GM21619 (cell line): ENCODE measurements at regions not wholly inside any gene's neighbourhood (a gene's known extent, or its start where the extent isn't known, plus 50 kb on each side); places are given as distances from the start of the nearest gene placed in this dataset.

Experiments
- ATAC-seq: cut with Tn5 transposase; IDR thresholded peaks from one replicate; pipeline ENCODE4 v1.9.1; 2021; ENCODE audit not compliant: unreplicated experiment

DNA sequence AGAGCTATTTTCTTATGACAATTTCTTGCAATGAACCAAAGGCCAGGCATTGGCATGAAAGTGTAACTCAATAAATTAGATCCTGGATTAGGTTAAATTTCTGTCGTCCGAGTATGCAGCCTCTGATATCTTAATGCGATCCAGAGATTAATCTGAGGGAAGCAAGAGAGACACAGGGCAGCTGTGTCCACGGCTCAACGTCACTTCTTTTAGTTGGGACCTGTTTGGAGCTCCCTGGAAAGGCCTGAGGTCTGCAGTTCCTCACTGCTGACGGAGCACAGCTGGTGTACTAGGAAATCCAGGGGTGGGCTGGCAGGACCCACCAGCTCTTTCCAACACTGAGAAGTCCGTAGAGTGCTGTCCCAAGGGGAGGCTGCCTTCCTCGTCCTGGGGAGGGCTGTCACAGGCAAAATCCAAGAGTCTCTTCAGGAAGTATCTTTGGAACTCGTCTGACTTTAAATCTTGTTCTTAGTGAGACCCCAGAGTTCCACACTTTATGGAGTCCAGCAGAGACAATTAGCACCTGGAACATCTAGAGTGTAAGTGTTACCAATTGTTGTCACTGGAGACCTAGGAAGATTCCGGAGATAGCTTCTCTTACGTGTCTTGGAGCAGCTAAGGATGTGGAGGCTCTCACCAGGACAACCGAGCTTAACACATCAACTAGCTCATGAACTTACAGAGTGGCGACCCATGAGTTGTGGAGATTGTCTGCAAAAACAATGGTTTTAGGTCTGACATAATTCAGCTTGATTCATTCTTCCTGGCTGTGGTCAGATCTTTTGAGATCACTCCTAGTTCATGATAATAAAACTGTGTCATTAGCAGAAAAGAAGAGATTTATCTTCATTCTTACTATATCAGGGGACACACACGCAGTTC lies 173.7 kb downstream of the ACKR3 start:
- no peak for ATAC-seq

GRCh38 chr2:236743921-236744280 lies 174.3 kb downstream of the ACKR3 start:
- no peak for ATAC-seq

- no peak for ATAC-seq
Measured at GRCh38 chr2:236744281-236744705, 174.7 kb downstream of the ACKR3 start.

GRCh38 chr2:236744716-236745115 lies 175.1 kb downstream of the ACKR3 start:
- no peak for ATAC-seq

DNA sequence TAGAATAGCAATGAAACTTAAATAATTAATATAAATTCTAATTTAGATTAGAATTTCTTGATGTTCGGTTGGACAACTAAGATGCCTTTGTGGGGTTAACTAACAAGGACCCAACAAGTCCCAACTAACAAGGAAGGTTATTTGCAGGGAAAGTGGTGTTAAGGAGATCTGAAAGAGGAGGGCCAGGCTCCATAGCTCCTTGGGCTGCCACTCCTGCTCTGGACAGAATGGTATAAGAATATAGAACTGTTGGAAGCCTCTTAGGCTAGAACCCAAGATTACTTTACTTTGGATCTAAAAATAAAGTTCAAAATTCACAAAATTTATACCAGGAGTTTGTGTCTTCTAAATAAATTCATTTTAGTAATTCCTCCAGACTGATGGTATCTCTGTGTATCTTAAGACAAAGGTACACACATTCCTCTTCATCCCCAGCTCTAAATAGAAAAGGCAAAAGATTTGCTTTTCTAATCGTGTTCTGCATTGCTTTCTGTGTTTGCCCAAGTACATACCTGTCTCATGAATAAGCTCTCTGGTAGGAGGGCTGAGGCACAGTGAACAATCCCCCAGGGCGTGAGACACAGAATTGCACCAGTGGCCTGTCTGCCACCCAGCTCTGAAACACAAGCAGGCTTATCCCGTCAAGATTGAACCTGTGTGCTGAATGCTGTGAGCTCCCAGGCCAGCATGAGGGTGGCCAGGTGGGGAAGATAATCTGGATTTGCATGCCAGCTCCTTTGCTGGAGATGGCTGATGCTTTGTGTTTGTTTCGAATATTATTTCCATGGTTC lies 176.0 kb downstream of the ACKR3 start:
- ATAC-seq = no peak

DNA sequence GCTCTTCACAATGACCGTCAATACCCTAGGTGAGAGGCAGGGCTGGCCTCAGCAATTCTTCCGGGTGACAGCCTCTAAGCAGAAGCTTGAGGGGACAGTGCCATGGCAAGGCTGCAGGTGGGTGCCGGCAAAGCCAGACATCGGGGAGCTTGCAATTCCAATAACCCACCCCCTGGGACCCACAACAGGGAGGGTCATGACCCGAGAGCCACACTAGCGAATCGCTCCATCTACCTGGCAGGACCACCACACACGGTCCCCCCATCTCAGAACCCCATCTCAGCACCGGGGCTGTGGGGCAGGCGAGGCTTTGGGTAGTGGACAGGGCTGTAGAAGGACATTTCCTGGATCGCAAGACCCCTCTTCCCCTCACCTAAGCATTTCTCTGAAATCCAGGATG lies 177.2 kb downstream of the ACKR3 start:
- no peak for ATAC-seq

DNA sequence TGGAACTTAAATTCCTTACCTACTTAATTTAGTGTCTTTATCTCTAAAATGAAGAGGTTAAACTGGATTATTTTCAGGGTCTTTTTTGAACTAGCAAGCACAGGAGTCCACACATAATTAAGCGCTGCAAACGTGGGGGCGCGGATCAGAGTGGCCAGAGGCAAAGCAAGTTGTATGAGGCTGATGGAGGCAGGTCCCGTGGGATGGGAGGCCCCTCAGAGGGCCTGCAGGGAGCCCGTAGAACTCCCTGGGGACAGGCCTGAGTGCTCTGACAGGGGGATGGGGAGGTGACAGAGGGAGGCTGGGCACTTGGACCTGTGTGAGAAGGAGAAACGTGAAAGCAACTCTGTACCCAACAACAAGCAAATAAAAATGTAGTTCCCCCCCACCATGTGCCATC lies 177.8 kb downstream of the ACKR3 start:
- no peak for ATAC-seq

GRCh38 chr2:236747925-236748324 lies 178.3 kb downstream of the ACKR3 start:
- ATAC-seq = no peak

DNA sequence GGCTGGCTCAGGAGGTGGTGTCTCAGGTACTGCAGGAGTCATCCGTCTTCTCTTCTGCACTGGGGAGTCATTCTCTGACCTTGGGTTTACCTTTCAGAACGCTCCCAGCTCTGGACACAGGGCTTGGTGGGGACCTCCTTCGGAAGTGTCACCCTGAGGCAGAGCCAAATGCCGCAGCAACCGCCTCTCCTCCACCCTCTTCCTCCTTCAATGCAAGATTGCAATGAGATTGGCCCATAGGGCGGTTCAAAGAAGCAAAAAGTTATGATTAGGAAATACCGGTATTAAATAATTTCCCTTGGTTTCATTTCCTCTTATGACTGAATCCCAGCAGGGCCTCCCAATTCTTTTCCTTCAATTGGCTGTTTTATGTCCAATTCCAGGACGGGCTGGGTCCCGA lies 178.8 kb downstream of the ACKR3 start:
- no peak for ATAC-seq

DNA sequence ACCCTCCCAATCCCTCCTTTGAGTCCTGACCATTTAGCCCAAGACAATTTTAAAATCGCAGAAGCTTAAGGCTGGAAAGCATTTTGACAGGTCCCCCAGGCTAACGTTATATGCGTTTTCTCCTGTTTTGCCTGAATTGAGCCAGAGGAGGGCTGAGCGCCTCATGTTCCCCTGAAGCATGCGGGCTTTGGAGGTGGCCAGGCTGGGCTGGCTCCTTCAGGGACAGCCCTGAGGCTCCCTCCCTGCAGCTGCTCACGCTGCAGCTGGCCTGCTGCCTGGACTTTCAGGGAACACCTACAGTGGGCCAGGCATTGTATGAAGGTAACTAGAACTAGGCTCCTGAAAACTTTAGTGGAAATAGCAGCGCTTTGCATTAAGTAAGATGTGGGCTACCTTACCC lies 179.2 kb downstream of the ACKR3 start:
- no peak for ATAC-seq

DNA sequence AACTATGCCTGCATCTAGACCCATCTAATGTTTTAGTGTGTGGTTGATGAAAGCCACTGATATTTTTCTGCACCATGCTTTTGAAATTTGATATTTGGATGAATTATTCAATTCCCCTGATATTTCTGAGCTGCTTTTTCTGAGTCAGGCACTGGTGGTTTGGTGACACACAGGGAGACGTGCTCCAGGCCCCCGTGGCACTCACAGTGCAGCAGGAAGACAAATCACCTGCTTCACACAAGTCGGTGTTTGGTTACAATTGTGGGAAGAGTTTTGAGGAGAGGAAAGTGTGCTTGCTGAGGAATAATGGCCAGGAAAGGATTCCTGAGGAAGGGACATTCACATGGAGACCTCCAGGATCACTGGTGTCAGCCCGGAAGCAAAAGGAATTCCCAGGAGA lies 179.7 kb downstream of the ACKR3 start:
- ATAC-seq = no peak

DNA sequence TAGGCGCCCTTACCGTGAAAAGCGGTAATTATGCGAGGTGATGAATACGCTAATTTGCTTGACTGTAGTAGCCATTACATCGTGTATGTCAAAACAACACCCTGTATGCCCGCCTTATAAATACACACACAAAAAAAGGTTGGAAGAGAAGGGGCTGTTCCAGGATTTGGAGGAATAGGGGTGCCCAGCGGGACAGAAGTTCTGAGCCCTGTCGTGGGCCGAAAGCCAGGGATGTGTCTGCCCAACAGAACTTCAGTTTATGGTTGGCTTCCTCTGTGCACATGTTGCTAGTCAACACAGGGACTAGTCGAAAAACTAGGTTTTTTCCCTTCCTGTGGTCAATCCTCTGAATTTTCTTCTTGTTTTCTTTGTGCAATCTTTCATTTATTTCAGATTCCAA lies 182.5 kb downstream of the ACKR3 start:
- no peak for ATAC-seq

- ATAC-seq = no peak
Measured at GRCh38 chr2:236753606-236754270, 184.1 kb downstream of the ACKR3 start.

DNA sequence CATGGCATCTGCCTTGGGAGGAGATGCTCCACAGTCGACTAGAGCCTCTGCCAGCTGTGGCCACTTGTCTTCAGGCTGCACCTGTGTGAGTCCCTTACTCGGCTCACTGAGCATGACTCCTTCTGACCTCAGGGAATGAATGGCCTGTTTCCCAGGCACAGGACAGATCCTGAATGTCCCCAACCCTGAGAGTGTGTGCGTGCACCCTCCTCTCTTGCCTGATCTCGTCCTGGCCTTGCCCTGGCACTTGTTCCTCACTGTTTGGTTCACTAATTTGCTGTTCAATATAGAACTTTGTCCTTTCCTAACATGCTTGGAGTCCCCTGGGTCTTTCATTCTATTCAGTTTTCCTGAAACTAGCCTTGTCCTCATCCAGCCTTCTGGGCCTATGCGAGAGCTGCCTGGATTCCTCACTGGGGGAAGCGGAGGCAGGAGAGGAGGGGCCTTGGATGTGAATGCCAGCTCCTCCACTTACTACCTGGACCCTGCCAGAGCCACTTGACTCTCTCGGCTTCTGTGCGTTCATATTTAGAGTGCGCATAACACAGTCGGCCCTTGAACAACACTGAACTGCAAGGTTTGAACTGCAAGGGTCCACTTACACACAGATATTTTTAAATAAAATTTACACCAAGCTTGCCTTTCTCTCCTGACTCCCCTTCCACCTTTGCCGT lies 184.8 kb downstream of the ACKR3 start:
- ATAC-seq = no peak

DNA sequence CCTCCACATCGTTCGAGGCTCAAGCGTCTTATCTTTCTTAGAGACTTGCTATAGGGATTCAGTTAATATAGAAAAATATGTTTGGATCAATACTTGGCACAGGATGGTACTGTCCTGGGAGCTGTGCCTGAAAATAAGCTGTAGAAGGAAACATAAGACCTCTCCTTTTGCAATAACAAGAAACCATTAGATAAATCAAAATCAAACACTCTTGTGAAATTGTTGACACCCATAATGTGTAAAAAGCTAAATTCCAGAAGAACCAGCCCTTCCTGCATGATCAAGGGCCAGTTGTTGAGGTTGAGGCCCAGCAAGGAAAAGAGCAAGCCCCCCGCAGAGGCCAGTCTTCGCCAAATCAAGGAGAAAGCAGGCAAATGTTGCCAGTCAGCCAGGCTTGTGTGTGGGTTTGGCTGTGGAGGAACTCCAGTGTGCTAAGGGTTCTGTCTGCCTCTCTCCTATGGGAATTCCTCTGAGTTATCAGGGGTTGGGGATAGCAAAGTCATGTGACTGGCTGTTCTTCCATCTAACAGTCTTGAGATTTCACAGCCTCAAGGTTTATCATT lies 185.7 kb downstream of the ACKR3 start:
- no peak for ATAC-seq

DNA sequence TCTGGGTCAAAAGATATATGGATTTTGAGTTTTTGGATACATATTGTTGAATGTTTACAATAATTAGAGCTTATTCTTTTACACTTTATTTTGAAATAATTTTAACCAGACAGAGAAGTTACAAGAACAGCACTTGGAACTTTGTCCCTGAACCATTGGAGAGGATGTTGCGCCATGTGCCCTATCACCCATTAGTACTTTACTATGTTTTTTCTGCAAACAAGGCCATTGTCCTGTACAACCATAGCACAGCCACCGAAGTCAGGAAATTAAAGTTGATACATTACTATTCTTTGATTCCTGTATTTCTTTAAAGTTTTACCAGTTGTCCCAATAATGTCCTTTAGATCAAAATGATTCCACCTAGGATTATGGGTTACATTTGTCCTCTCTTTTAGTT lies 188.8 kb downstream of the ACKR3 start:
- ATAC-seq = no peak

DNA sequence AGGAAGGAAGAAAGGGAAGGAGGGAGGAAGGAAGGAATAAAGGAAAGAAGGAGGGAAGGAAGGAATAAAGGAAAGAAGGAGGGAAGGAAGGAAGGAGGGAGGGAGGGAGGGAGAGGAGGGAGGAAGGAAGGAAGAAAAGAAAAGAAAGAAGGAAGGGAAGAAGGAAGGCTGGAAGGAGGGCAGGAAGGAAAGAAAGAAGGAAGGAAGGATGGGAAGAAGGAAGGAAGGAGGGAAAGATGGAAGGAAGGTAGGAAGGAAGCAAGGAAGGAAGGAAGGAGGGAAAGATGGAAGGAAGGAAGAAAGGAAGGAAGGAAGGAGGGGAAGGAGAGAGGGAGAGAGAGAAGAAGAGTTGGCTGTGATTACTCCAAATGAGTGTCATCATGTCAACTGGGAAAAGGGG lies 190.6 kb downstream of the ACKR3 start:
- ATAC-seq = no peak

DNA sequence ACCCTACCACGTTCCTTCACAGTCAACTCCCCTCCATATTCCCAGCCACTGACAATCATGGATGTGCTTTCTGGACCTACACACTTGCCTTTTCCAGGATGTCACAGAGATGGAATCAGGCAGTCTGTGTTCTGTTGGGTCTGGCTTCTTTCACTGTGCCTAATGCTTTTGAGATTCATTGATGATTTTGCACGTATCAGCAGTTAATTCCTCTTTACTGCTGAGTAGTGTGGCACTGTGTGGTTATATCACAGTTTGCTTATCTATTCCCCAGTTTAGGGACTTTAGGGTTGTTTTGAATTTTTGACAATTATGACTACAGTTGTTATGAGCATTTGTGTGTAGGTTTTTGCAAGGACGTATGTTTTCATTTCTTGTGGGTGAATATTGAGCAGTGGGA lies 191.7 kb downstream of the ACKR3 start:
- ATAC-seq = no peak

GRCh38 chr2:236762628-236763027 lies 193.0 kb downstream of the ACKR3 start:
- no peak for ATAC-seq

- ATAC-seq = no peak
Measured at GRCh38 chr2:236763857-236764256, 194.2 kb downstream of the ACKR3 start.

DNA sequence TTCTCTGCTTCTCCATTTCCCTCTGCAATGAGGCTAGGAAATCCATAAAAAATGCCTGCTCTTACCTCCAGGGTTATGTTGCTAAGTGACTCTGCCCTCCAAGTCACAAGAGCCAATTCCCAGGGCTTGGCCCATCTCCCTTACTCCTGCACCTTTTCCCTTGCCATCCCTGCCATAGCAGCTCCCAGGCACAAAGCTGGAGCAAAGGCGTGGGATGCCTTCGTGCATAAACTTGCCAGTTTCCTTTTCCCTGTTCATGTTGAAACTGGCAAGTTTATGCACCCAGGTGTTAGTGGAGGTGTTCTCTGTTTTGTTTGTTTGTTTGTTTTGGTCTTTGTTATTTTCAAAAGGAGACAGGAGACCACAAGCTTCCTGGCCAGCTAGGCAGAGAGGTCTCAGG lies 195.1 kb downstream of the ACKR3 start:
- no peak for ATAC-seq
